Activated CD8-positive, alpha-beta T cell treated with anti-CD3 and anti-CD28 coated beads, Interleukin-2, amount 10 ng/mL, durations not matched to agents 7 days and 5 days (primary cell): ENCODE measurements at regions not wholly inside any gene's neighbourhood (a gene's known extent, or its start where the extent isn't known, plus 50 kb on each side); places are given as distances from the start of the nearest gene placed in this dataset.

Source experiments
- ATAC-seq: fragments of 150-1000 bp; cut with Tn5 transposase; one replicate; pipeline ENCODE4 v1.10.0; 2021; ENCODE audit warnings: moderate library complexity
- CTCF ChIA-PET: fragments of 350-600 bp; sonication (Branson Sonifier 250); formaldehyde crosslinking; loops from one replicate; lab custom pipeline; 2021; ENCODE audit warnings: antibody characterized with exemption; lab: Charles Lee
- POLR2A ChIA-PET: fragments of 350-600 bp; sonication (Branson Sonifier 250); formaldehyde crosslinking; loops from one replicate; lab custom pipeline; 2021; ENCODE audit warnings: antibody characterized with exemption; lab: Charles Lee
- DNase-seq: peaks from one replicate; pipeline ENCODE4 v3.0.0-alpha.2; 2020
- H3K27ac Mint-ChIP-seq: one replicate; pipeline ENCODE4 v1.8.0; 2021; ENCODE audit warnings: mild to moderate bottlenecking, mixed read lengths
- H3K27me3 Mint-ChIP-seq: one replicate; pipeline ENCODE4 v1.8.0; 2021; ENCODE audit warnings: low read depth, mixed read lengths
- H3K36me3 Mint-ChIP-seq: one replicate; pipeline ENCODE4 v1.8.0; 2021; ENCODE audit warnings: low read depth, mixed read lengths
- H3K4me1 Mint-ChIP-seq: one replicate; pipeline ENCODE4 v1.8.0; 2021; ENCODE audit warnings: low read depth, mixed read lengths
- H3K4me3 Mint-ChIP-seq: one replicate; pipeline ENCODE4 v1.8.0; 2021; ENCODE audit warnings: mild to moderate bottlenecking, mixed read lengths
- H3K9me3 Mint-ChIP-seq: one replicate; pipeline ENCODE4 v1.8.0; 2022; ENCODE audit warnings: mixed read lengths; ENCODE audit not compliant: insufficient read depth

DNA sequence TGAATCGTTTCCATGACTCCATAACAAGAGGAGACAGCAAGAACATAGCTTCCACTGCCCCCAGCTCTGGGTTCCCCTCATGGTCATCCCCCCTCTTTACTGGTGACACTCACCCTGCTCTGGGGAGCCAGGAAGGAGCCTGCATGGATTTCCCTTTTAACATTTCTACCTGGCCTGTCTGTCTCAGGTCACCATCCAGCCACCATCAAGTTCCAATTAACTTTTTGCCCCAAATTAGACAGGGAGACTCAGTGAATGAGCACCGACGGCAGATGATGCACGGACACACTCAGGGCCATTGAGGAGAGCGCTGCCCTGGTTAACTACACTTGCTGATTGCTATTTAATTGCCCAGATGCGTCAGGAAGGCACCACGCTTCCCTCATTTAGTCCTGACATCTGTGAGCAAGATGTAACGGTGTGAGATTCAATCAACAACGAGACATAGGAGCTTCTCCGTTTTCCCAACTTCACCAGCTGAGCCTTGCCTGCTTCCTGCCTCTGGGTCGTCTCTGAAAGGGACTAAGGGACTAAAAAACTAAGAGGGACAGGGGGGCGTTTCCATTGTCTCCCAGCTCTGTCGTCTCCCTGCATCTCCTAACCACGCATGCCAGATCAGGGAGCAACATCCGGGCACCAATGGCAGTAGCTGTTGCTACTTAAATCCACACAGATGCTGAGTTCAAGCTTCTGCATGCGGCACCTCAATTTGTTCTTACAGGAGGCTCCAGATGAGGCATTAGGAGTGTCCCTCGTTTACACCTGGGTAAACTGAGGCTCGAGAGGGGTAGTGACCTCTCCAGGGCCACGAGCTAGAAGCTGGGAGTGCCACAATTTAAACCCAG is 426.7 kb downstream of the NPHP4 start:
- Mint-ChIP-seq H3K36me3 (no peaks in the 10 kb centered on the region), H3K9me3 (peaks cover 6% of the 10 kb centered on the region), H3K27me3 (no peaks in the 10 kb centered on the region), H3K4me1 (no peaks in the 10 kb centered on the region), H3K4me3 (no peak overlapping the region), H3K27ac (no peak overlapping the region)
- ChIA-PET POLR2A (no interaction called here), CTCF (no interaction called here)
- ATAC-seq (no peak), DNase-seq (no peak)

DNA sequence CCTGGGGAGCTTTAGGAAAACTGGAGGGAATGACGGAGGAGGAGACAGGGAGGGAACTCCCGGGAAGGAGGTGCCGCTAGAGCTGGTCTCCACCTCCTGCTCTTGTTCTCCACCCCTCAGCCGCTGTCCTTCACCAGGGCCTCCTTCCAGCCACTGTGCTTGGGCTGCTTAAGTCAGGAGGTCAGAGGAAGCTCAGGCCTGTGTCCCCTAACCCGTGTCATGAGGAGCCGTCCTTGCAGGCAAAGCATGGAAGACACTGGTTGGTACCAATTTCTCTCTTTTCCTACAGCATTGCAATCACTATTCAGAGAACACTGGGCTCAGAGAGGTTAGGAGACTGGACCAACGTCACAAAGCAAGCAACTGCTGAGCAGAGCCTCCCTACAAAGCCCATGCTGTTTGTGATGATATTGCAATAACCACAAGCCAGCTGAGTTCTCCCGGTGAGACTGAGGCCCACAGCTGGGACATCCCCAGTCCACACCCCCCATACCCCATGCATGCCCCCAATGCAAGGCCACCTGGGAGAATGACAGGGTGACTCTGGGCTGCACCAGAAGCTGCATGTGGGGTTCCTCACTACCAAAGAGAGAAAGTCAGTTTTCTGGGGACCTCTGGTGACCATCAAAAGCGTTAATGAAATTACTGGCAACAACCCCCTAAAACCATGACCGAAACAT is 427.5 kb downstream of the NPHP4 start:
- no peaks in the 10 kb centered on the region for H3K27me3 Mint-ChIP-seq
- CTCF ChIA-PET = no interaction called here
- no peaks in the 10 kb centered on the region for H3K36me3 Mint-ChIP-seq
- H3K4me3 Mint-ChIP-seq = no peak overlapping the region
- ATAC-seq (no peak), DNase-seq (no peak)
- H3K27ac Mint-ChIP-seq = no peak overlapping the region
- POLR2A ChIA-PET = no interaction called here
- peaks cover 2% of the 10 kb centered on the region for H3K9me3 Mint-ChIP-seq
- H3K4me1 Mint-ChIP-seq = no peaks in the 10 kb centered on the region

DNA sequence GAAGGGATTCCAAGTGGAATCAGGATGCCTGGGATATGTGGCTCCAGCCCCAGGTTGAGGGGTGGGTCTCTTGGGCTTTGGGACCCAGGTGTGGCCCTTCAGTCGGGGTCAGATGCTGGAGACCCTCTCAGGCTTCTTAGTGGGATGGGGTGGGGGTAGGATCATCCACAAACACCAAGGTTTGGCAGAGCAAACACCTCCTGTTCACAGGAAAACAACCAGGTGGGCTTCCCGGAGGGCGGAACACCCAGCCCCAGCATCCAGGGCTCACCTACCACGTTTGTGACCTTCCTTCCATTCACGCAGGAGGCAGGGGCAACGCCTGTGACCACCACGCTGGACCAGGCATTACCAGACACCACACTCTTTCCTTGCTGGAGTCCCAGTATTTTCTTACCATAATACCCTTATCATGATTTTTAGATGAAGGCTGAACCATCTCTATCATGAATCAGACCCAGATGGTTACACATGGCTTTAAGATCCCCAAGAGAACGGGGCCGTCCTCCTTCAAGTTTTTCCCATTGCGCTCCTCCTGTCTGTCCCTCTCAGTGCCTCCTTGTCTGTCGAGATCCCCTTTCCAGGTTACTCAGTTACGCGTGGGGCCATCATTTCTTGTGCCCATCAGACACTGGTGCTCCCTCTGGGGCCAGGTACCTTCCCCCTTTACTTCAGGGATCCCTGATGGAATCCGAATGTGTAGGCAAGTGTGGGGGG is 428.2 kb downstream of the NPHP4 start:
- no peaks in the 10 kb centered on the region for H3K4me1 Mint-ChIP-seq

DNA sequence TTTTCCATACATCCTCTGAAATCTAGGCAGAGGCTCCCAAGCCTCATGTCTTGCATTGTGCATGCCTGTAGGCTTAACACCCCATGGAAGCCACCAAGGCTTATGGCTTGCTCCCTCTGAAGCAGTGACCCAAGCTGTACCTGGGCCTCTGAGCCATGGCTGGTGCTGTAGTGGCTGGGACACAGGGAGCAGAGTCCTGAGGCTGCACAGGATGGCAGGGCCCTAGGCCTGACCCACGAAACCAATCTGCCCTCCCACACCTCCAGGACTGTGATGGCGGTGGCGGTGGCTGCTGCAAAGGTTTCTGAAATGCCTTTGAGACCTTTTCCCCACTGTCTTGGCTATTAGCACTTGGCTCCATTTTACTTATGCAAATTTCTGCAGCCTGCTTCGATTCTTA is 429.5 kb downstream of the NPHP4 start:
- no peaks in the 10 kb centered on the region for H3K27me3 Mint-ChIP-seq
- no peak for ATAC-seq
- CTCF ChIA-PET = no interaction called here
- peaks cover 8% of the 10 kb centered on the region for H3K9me3 Mint-ChIP-seq
- no peaks in the 10 kb centered on the region for H3K4me1 Mint-ChIP-seq
- no peaks in the 10 kb centered on the region for H3K36me3 Mint-ChIP-seq
- DNase-seq = no peak
- no peak overlapping the region for H3K4me3 Mint-ChIP-seq
- POLR2A ChIA-PET = no interaction called here
- no peak overlapping the region for H3K27ac Mint-ChIP-seq

More for the DNA sequence above, 428.2 kb downstream of the NPHP4 start:
- H3K4me3 Mint-ChIP-seq = no peak overlapping the region
- no peak for DNase-seq
- peaks cover under 1% of the 10 kb centered on the region for H3K9me3 Mint-ChIP-seq
- no peaks in the 10 kb centered on the region for H3K27me3 Mint-ChIP-seq
- ChIA-PET POLR2A (no interaction called here), CTCF (no interaction called here)
- no peak overlapping the region for H3K27ac Mint-ChIP-seq
- no peaks in the 10 kb centered on the region for H3K36me3 Mint-ChIP-seq
- no peak for ATAC-seq

DNA sequence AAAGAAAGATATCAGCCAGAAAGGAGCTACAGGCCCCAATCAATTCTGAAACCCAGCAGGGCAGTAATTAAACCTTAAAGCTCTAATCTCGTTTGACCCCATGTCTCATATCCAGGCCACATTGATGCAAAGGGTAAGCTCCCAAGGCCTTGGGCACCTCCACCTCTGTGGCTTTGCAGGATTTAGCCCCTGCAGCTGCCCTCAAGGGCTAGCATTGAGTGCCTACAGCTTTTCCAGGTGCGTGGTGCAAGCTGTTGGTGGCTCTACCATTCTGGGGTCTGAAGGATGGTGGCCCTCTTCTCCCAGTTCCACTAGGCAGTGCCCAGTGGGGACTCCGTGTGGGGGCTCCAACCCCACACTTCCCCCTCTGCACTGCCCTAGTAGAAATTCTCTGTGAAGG is 429.9 kb downstream of the NPHP4 start:
- DNase-seq = no peak
- H3K9me3 Mint-ChIP-seq = peaks cover 8% of the 10 kb centered on the region

DNA sequence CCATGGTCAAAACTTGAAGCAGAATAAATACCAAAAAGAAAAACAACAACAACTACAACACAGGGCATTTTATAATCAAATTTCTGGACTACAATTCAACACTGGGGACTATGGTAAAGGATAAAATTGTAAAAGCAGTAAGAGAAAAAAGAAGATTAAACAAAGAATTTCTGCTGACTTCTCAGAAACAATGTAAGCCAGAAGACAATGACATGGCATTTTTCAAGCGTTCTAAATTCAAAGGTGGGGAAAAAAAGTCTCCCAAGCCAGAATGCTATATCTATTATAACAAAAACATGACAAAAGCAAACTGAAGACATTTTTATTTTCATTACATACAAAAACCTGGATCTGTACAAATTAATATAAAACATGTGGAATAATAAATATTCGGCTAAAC is 433.1 kb downstream of the NPHP4 start:
- Mint-ChIP-seq H3K4me3 (no peak overlapping the region), H3K27ac (no peak overlapping the region), H3K4me1 (no peaks in the 10 kb centered on the region), H3K9me3 (peaks cover 8% of the 10 kb centered on the region), H3K36me3 (no peaks in the 10 kb centered on the region), H3K27me3 (no peaks in the 10 kb centered on the region)
- ChIA-PET CTCF (no interaction called here), POLR2A (no interaction called here)
- DNase-seq (no peak), ATAC-seq (no peak)

More for the DNA sequence above, 429.9 kb downstream of the NPHP4 start:
- ATAC-seq = no peak
- Mint-ChIP-seq H3K27me3 (no peaks in the 10 kb centered on the region), H3K4me3 (no peak overlapping the region), H3K4me1 (no peaks in the 10 kb centered on the region), H3K36me3 (no peaks in the 10 kb centered on the region), H3K27ac (no peak overlapping the region)
- POLR2A ChIA-PET = no interaction called here
- CTCF ChIA-PET = no interaction called here

DNA sequence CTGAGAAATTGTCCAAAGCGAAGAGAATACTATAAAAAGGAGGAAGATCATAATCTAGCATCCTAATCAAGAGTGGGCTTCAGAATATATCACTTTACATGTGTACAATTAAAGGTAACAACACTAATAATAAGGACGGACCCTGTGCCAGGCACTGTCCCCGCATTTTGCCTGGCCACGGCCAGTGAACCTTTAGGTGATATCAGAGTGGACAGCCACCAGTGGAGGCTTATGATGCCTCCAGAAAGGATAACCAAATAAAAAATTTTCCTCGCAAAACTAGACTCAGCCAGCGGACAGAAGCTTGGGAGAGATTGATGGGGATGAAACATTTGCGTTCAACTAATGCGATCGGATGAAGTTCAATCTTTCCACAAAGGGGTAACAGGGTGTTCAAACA is 436.4 kb downstream of the NPHP4 start:
- ChIA-PET POLR2A (no interaction called here), CTCF (no interaction called here)
- Mint-ChIP-seq H3K4me1 (no peaks in the 10 kb centered on the region), H3K36me3 (no peaks in the 10 kb centered on the region), H3K9me3 (peaks cover 8% of the 10 kb centered on the region), H3K27ac (no peak overlapping the region), H3K27me3 (no peaks in the 10 kb centered on the region), H3K4me3 (no peak overlapping the region)
- ATAC-seq (no peak), DNase-seq (no peak)

DNA sequence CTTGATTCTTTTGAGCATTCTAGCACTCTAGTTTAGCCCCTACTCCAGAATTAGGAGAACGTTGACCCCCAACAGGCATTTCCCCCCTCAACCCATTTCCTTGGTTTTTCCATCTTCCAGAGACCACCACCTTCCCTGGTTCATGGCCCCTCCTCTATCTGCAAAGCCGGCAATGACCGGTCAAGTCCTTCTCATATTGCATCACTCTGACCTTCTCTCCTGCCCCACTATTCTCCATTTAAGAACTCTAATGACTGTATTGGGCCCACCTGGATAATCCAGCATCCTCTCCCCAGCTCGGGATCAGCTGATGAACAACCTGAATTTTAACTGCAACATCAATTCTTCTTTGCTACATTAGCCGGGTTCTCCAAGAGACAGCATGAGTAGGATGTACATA is 437.4 kb downstream of the NPHP4 start:
- Mint-ChIP-seq H3K4me1 (no peaks in the 10 kb centered on the region), H3K4me3 (no peak overlapping the region), H3K9me3 (peaks cover 8% of the 10 kb centered on the region), H3K27me3 (no peaks in the 10 kb centered on the region), H3K27ac (no peak overlapping the region), H3K36me3 (no peaks in the 10 kb centered on the region)
- ChIA-PET POLR2A (no interaction called here), CTCF (no interaction called here)
- ATAC-seq (no peak), DNase-seq (no peak)

DNA sequence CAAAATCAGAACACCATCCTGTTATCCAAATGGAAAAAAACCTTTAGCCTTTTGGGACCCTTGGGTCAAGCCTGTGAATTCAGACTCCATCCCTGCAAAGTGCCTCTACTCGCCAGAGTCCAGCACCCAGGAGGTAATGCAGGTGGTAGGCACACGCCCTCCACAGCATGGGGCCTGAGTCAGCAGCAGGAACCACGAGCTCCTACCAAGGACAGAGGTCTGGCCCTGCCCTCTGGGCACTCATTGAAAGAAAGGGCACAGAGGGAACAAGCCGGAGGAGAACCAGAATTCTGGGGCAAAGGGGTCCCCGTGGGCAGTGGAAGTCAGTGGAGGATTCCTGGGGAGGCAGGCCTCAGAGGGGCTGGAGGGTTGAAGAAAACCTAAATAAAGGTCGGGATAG is 438.1 kb downstream of the NPHP4 start:
- no peaks in the 10 kb centered on the region for H3K27me3 Mint-ChIP-seq
- CTCF ChIA-PET = no interaction called here
- no peak overlapping the region for H3K4me3 Mint-ChIP-seq
- H3K36me3 Mint-ChIP-seq = no peaks in the 10 kb centered on the region
- H3K9me3 Mint-ChIP-seq = peaks cover 8% of the 10 kb centered on the region
- no peak for ATAC-seq
- DNase-seq = no peak
- no peaks in the 10 kb centered on the region for H3K4me1 Mint-ChIP-seq
- H3K27ac Mint-ChIP-seq = no peak overlapping the region
- POLR2A ChIA-PET = no interaction called here

DNA sequence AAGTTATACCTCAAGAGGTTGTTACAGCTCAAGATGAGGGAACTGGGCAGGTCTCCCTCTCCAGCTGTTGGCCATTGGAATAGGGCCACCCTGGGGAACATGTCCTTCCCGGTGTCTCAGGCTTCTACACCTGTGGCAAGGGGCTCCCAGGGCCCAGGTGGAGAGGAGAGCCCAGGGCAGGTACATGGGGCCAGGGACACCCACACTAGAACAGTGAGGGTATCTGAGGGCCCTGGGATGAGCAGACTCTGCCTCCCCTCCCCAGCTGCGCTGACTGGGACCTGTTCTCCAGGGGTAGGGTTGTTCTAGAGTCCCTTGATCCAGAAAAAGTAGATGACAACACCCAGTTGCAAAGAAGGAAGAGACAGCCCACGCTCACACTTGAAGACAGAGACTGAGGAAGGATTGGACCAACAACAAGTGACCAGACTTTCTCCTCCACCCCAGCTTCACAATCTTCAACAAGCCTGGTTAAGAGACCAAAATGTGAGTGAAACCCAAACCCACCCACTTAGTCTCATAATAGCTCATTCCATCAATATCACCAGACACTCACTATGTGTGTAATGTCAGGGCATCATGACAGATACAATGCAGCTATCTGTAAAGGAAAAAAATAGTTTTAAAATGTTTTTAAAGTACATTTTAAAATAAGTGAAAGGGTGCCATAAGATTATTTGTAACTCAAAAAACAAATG is 439.3 kb downstream of the NPHP4 start:
- Mint-ChIP-seq H3K4me3 (no peak overlapping the region), H3K36me3 (no peaks in the 10 kb centered on the region), H3K27me3 (no peaks in the 10 kb centered on the region), H3K27ac (no peak overlapping the region), H3K4me1 (no peaks in the 10 kb centered on the region), H3K9me3 (no peaks in the 10 kb centered on the region)
- ChIA-PET POLR2A (no interaction called here), CTCF (no interaction called here)
- ATAC-seq (no peak), DNase-seq (no peak)

DNA sequence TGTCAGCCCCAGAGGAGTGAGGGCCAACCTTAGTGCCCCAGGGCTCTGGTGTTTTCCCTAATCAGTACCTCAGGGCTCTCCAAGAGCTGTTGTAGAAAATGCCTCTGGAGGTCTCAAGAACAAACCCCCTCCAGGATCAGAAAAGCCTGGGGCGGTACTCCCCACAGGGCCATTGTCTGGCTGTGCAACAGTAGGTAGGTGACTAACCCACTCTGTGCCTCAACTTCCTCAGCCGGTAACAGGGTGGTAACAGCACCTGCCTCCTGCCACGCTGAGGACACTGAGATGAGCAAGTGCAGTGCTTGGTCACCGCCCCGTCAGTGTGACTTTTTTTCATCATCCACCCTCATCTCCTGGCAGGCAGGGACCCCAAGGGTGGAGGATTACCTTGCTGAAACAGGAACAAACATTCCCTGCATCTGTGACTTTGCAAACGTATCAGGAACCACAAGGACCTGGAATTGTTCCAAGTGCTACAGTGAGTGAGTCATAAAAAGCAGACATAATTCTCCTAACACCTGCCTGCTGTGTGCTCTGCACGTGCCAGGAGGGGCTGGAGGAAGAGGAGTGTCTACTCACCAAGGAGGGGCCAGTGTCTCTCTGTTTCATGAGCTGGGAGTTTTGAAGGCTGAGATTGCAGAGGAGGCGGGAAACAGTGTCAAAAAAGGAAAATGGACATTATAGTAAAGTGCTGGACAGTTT is 440.8 kb downstream of the NPHP4 start:
- ATAC-seq = no peak
- no peak for DNase-seq
- Mint-ChIP-seq H3K4me3 (no peak overlapping the region), H3K27me3 (peaks cover 2% of the 10 kb centered on the region), H3K9me3 (no peaks in the 10 kb centered on the region), H3K4me1 (no peaks in the 10 kb centered on the region), H3K27ac (no peak overlapping the region), H3K36me3 (no peaks in the 10 kb centered on the region)
- ChIA-PET POLR2A (no interaction called here), CTCF (no interaction called here)
